Liver (tissue), 3 donors: ENCODE measurements at regions not wholly inside any gene's neighbourhood (a gene's known extent, or its start where the extent isn't known, plus 50 kb on each side); places are given as distances from the start of the nearest gene placed in this dataset.

ENCODE experiments used
- CTCF ChIP-seq: fragments of 150-350 bp; IDR thresholded peaks from 2 replicates; pipeline ENCODE4 v1.5.1; 2017; ENCODE audit warnings: improper control_type of control experiment, low read depth, low read length; ENCODE audit not compliant: missing input control
- FOXA1 ChIP-seq: IDR thresholded peaks from 2 replicates; pipeline ENCODE4 v1.6.1; 2016; ENCODE audit warnings: antibody characterized with exemption
- GABPA ChIP-seq, 2 donors: IDR thresholded peaks in 1 of 2; conservative IDR thresholded peaks in 1 of 2; 2 replicates each; pipeline ENCODE4 v1.6.1; 2016; ENCODE audit warnings: antibody characterized with exemption in 2 of 2, mild to moderate bottlenecking in 1 of 2, moderate library complexity in 1 of 2
- HNF4G ChIP-seq: IDR thresholded peaks from 2 replicates; pipeline ENCODE4 v1.6.1; 2016; ENCODE audit warnings: antibody characterized with exemption
- JUND ChIP-seq, 2 donors: IDR thresholded peaks; 2 replicates each; pipeline ENCODE4 v1.6.1; 2016; ENCODE audit warnings: antibody characterized with exemption in 2 of 2
- MAX ChIP-seq: IDR thresholded peaks from 2 replicates; pipeline ENCODE4 v1.6.1; 2016; ENCODE audit warnings: antibody characterized with exemption
- RAD21 ChIP-seq, 2 donors: IDR thresholded peaks; 2 replicates each; pipeline ENCODE4 v1.6.1; 2016; ENCODE audit warnings: antibody characterized with exemption in 2 of 2, mild to moderate bottlenecking in 2 of 2
- REST ChIP-seq: IDR thresholded peaks from 2 replicates; pipeline ENCODE4 v1.6.1; 2016; ENCODE audit warnings: antibody characterized with exemption, mild to moderate bottlenecking
- SP1 ChIP-seq: IDR thresholded peaks from 2 replicates; pipeline ENCODE4 v1.6.1; 2018; ENCODE audit warnings: antibody characterized with exemption, mild to moderate bottlenecking
- YY1 ChIP-seq: IDR thresholded peaks from 2 replicates; pipeline ENCODE4 v1.6.1; 2016; ENCODE audit warnings: antibody characterized with exemption, mild to moderate bottlenecking
- donor health status: healthy.
- donor health status: healthy.

- TF ChIP-seq CTCF (no peak), FOXA1 (no peak), RAD21 (IDR thresholded peaks at IDR 0.05) (no peak), SP1 (no peak), REST (no peak), JUND (IDR thresholded peaks at IDR 0.05) (no peak), MAX (no peak), GABPA (IDR thresholded peaks at IDR 0.05 in 1 of 2, conservative IDR thresholded peaks at IDR 0.05 in 1 of 2) (no peak), YY1 (no peak), HNF4G (no peak)
These were observed 89.8 kb upstream of the HDAC9 start for GRCh38 chr7:18405726-18406125.
